GM12878 (cell line): ENCODE measurements at regions not wholly inside any gene's neighbourhood (a gene's known extent, or its start where the extent isn't known, plus 50 kb on each side); places are given as distances from the start of the nearest gene placed in this dataset.

Experiments used
- ATAC-seq: fragments of 200-7000 bp; cut with Tn5 transposase; 3 replicates; pipeline ENCODE4 v1.9.1; 2020; ENCODE audit warnings: mild to moderate bottlenecking, moderate library complexity
- BruUV-seq: library from RNA; stranded (reverse); fragments of 400-500 nt; replicated peaks from 2 replicates; lab custom pipeline; 2021; lab: Mats Ljungman, UMichigan
- CTCF ChIA-PET: fragments of 300-600 bp; sonication (Branson Sonifier 250); formaldehyde crosslinking; extraction: SDS; loops from one replicate; lab custom pipeline; 2021; ENCODE audit warnings: inconsistent platforms; lab: Yijun Ruan, JAX
- POLR2A ChIA-PET: fragments of 350-600 bp; formaldehyde crosslinking; extraction: SDS; loops from one replicate; lab custom pipeline; 2021; ENCODE audit warnings: inconsistent platforms; lab: Charles Lee
- RAD21 ChIA-PET: fragments of 300-600 bp; sonication (Branson Sonifier 250); formaldehyde crosslinking; loops from one replicate; lab custom pipeline; 2023; ENCODE audit warnings: antibody characterized with exemption; ENCODE audit not compliant: unreplicated experiment; lab: Charles Lee
- SMC1A ChIA-PET: fragments of 300-600 bp; sonication (Branson Sonifier 250); formaldehyde crosslinking; loops from one replicate; lab custom pipeline; 2023; ENCODE audit not compliant: unreplicated experiment, uncharacterized antibody; lab: Charles Lee
- DNase-seq: peaks from one replicate; pipeline ENCODE4 v3.0.0-alpha.2; 2011; ENCODE audit warnings: low read depth, low spot score
- FAIRE-seq: peaks from 3 replicates; lab custom pipeline; 2011; peaks lifted over from hg19 to GRCh38; lab: Jason Lieb, UNC
- H2AFZ ChIP-seq: 2 replicates; pipeline ENCODE4 v1.6.0; 2011; ENCODE audit warnings: low read depth, low read length, control low read depth; ENCODE audit not compliant: control insufficient read depth
- H3K27ac ChIP-seq: 2 replicates; pipeline ENCODE4 v1.5.1; 2011; ENCODE audit warnings: control low read depth; ENCODE audit not compliant: control insufficient read depth, insufficient read depth
- H3K27me3 ChIP-seq, 2 experiments: replicated peaks in 1 of 2; 2 replicates each; pipeline versions ENCODE4 v1.6.0 to v1.6.1; 2011; ENCODE audit warnings: low read length in 1 of 2; ENCODE audit not compliant: control insufficient read depth in 2 of 2, insufficient read depth in 2 of 2
- H3K36me3 ChIP-seq, 2 experiments: 2 replicates each; pipeline ENCODE4 v1.5.1; 2011; ENCODE audit warnings: low read length in 1 of 2; ENCODE audit not compliant: control insufficient read depth in 2 of 2, insufficient read depth in 2 of 2
- H3K4me1 ChIP-seq: 2 replicates; pipeline ENCODE4 v1.6.1; 2011; ENCODE audit warnings: mild to moderate bottlenecking, low read length, moderate library complexity, mixed read lengths; ENCODE audit not compliant: control insufficient read depth, insufficient read depth
- H3K4me2 ChIP-seq: 2 replicates; pipeline ENCODE4 v1.6.0; 2011; ENCODE audit warnings: control low read depth; ENCODE audit not compliant: control insufficient read depth, insufficient read depth
- H3K4me3 ChIP-seq: fragments of 200-600 bp; sonication (generic); 2 replicates; pipeline ENCODE4 v1.5.1; 2016
- H3K79me2 ChIP-seq: 2 replicates; pipeline ENCODE4 v1.6.0; 2011; ENCODE audit warnings: low read length; ENCODE audit not compliant: control insufficient read depth, insufficient read depth
- H3K9ac ChIP-seq: 2 replicates; pipeline ENCODE4 v1.8.0; 2011; ENCODE audit warnings: low read length, control low read depth, mixed read lengths; ENCODE audit not compliant: control insufficient read depth, insufficient read depth
- H3K9me3 ChIP-seq: replicated peaks from 3 replicates; pipeline ENCODE4 v1.5.1; 2011; ENCODE audit warnings: mild to moderate bottlenecking, low read length; ENCODE audit not compliant: control insufficient read depth, insufficient read depth
- H4K20me1 ChIP-seq: 2 replicates; pipeline ENCODE4 v1.6.0; 2011; ENCODE audit not compliant: control insufficient read depth, insufficient read depth
- BMI1 ChIP-seq: fragments of 450-650 bp; IDR thresholded peaks from 2 replicates; pipeline ENCODE4 v1.6.1; 2016; ENCODE audit warnings: mild to moderate bottlenecking, moderate library complexity, borderline replicate concordance
- CBX5 ChIP-seq: sonication (generic); IDR thresholded peaks from 2 replicates; pipeline ENCODE4 v1.6.1; 2016; ENCODE audit warnings: low read depth, moderate library complexity, mild to moderate bottlenecking, inconsistent platforms
- MXI1 ChIP-seq: fragments of 150-350 bp; IDR thresholded peaks from 2 replicates; pipeline ENCODE4 v1.6.1; 2011; ENCODE audit warnings: low read depth, mild to moderate bottlenecking, inconsistent platforms, low read length, improper control_type of control experiment
- NBN ChIP-seq: fragments of 450-650 bp; IDR thresholded peaks from 2 replicates; pipeline ENCODE4 v1.6.1; 2016
- NR2C1 ChIP-seq: fragments of 450-650 bp; IDR thresholded peaks from 2 replicates; pipeline ENCODE4 v1.6.1; 2017; ENCODE audit warnings: antibody characterized with exemption, mild to moderate bottlenecking, moderate library complexity
- TAF1 ChIP-seq: IDR thresholded peaks from 2 replicates; pipeline ENCODE4 v1.6.1; 2011; ENCODE audit warnings: mild to moderate bottlenecking, low read depth, low read length, borderline replicate concordance
- WGBS: methylation state at CpG from one replicate; pipeline ENCODE4 v1.1.6; 2016; ENCODE audit warnings: low lambda C conversion rate; ENCODE audit not compliant: insufficient replicate concordance, insufficient coverage; ENCODE audit errors: missing lambda C conversion rate; 5-methylcytosine and 5-hydroxymethylcytosine counted together
- in situ Hi-C: fragments of 300-500 bp; cut with MboI; formaldehyde crosslinking; loops from 9 replicates; pipeline ENCODE4 v1.14.3; 2018; ENCODE audit warnings: mixed read lengths
- intact Hi-C: fragments of 100-400 bp; cut with micrococcal nuclease; formaldehyde crosslinking; loops from one replicate; pipeline ENCODE4 v1.14.2; 2022; ENCODE audit not compliant: unreplicated experiment
- TF ChIP-seq, protein P1 (sequence below): fragments of 450-650 bp; formaldehyde crosslinking; IDR thresholded peaks from 2 replicates; pipeline ENCODE4 v1.4.0; 2022; ENCODE audit warnings: mild to moderate bottlenecking, moderate library complexity
- TF ChIP-seq, protein P2 (sequence below): IDR thresholded peaks from 2 replicates; pipeline ENCODE4 v1.6.1; 2012; ENCODE audit warnings: improper control_type of control experiment, low read depth, low read length; ENCODE audit not compliant: insufficient replicate concordance

DNA sequence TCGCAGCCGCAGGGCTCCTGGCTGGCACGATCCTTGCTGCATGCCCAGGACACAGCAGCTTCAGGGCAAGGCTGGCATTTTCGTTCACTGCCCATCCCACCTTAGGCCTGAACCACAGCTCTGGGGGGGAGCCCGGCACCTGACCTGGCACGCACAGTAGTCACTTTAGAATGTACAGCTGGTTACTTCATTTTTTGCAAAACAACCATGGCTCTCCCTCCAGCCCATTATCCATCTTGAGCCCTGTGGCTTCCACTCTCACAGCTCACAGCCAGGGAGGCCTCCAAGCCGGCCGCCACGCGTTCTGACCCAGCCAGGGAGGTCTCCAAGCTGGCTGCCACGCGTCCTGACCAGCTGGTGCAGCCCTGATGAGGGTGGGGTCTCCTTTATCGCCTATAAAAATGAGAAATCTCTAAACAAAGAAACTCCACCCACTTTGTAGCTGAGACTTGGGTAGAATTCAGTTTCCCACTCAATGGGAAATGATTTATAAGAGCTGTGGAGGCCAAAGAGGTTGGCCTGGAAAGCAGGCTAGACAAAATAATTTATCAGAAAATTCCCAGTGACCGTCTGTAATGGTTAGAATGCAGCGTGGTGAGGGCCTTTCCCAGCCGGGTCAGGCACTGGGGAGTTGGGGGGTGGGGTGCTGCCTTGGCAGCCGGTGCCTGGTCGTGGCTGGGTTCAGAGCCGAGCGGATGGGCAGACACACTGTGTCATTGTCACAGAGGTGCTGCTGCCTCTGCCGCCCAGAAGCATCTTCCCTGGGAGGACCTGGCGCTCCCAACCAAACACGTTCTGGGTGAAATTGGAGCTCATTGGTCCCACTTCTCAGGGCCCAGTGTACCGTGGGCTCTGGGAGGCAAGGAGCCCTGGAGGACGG lies 54.6 kb upstream of the ACTRT2 start:
- no TSS peak for BruUV-seq

More for the DNA sequence above, 54.6 kb upstream of the ACTRT2 start:
- no peaks in the 10 kb centered on the region for H3K79me2 ChIP-seq
- intact Hi-C loops = no loop called here
- no peaks in the 10 kb centered on the region; the same call in 2 of the 3 replicates for H3K9me3 ChIP-seq
- no peak for ATAC-seq
- H3K4me1 ChIP-seq = no peaks in the 10 kb centered on the region
- FAIRE-seq = no peak
- H2AFZ ChIP-seq = no peak overlapping the region
- no peaks in the 10 kb centered on the region for H4K20me1 ChIP-seq
- no peaks in the 10 kb centered on the region for H3K36me3 ChIP-seq
- ChIA-PET RAD21 (no interaction called here), POLR2A (no interaction called here), CTCF (no interaction called here), SMC1A (no interaction called here)
- H3K27ac ChIP-seq = no peak overlapping the region
- no peak overlapping the region for H3K4me3 ChIP-seq
- in situ Hi-C loops = no loop called here
- H3K4me2 ChIP-seq = no peak overlapping the region
- TF ChIP-seq, protein P1, sequence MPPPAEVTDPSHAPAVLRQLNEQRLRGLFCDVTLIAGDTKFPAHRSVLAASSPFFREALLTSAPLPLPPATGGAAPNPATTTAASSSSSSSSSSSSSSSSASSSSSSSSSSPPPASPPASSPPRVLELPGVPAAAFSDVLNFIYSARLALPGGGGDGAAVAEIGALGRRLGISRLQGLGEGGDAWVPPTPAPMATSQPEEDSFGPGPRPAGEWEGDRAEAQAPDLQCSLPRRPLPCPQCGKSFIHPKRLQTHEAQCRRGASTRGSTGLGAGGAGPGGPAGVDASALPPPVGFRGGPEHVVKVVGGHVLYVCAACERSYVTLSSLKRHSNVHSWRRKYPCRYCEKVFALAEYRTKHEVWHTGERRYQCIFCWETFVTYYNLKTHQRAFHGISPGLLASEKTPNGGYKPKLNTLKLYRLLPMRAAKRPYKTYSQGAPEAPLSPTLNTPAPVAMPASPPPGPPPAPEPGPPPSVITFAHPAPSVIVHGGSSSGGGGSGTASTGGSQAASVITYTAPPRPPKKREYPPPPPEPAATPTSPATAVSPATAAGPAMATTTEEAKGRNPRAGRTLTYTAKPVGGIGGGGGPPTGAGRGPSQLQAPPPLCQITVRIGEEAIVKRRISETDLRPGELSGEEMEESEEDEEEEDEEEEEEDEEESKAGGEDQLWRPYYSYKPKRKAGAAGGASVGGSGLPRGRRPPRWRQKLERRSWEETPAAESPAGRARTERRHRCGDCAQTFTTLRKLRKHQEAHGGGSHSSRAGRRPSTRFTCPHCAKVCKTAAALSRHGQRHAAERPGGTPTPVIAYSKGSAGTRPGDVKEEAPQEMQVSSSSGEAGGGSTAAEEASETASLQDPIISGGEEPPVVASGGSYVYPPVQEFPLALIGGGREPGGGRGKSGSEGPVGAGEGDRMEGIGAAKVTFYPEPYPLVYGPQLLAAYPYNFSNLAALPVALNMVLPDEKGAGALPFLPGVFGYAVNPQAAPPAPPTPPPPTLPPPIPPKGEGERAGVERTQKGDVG (CRISPR knock-in tag) = no peak
- no peak for TF ChIP-seq TAF1
- TF ChIP-seq CBX5 = no peak
- TF ChIP-seq NBN = no peak
- TF ChIP-seq, protein P2, sequence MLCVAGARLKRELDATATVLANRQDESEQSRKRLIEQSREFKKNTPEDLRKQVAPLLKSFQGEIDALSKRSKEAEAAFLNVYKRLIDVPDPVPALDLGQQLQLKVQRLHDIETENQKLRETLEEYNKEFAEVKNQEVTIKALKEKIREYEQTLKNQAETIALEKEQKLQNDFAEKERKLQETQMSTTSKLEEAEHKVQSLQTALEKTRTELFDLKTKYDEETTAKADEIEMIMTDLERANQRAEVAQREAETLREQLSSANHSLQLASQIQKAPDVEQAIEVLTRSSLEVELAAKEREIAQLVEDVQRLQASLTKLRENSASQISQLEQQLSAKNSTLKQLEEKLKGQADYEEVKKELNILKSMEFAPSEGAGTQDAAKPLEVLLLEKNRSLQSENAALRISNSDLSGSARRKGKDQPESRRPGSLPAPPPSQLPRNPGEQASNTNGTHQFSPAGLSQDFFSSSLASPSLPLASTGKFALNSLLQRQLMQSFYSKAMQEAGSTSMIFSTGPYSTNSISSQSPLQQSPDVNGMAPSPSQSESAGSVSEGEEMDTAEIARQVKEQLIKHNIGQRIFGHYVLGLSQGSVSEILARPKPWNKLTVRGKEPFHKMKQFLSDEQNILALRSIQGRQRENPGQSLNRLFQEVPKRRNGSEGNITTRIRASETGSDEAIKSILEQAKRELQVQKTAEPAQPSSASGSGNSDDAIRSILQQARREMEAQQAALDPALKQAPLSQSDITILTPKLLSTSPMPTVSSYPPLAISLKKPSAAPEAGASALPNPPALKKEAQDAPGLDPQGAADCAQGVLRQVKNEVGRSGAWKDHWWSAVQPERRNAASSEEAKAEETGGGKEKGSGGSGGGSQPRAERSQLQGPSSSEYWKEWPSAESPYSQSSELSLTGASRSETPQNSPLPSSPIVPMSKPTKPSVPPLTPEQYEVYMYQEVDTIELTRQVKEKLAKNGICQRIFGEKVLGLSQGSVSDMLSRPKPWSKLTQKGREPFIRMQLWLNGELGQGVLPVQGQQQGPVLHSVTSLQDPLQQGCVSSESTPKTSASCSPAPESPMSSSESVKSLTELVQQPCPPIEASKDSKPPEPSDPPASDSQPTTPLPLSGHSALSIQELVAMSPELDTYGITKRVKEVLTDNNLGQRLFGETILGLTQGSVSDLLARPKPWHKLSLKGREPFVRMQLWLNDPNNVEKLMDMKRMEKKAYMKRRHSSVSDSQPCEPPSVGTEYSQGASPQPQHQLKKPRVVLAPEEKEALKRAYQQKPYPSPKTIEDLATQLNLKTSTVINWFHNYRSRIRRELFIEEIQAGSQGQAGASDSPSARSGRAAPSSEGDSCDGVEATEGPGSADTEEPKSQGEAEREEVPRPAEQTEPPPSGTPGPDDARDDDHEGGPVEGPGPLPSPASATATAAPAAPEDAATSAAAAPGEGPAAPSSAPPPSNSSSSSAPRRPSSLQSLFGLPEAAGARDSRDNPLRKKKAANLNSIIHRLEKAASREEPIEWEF = no peak
- no peak for TF ChIP-seq NR2C1
- no peak for TF ChIP-seq BMI1
- no peak for TF ChIP-seq MXI1
- DNase-seq = no peak
- no peaks in the 10 kb centered on the region for H3K27me3 ChIP-seq
- H3K9ac ChIP-seq = no peak overlapping the region
- WGBS = 43% methylated on average over 21 of the region's 25 CpGs
